SK-N-SH (cell line): ENCODE measurements at regions not wholly inside any gene's neighbourhood (a gene's known extent, or its start where the extent isn't known, plus 50 kb on each side); places are given as distances from the start of the nearest gene placed in this dataset.

Experiments used
- CTCF ChIA-PET: fragments of 300-600, 350-600 bp; formaldehyde crosslinking; extraction: SDS; loops from one replicate; lab custom pipeline; 2021; lab: Yijun Ruan, JAX
- POLR2A ChIA-PET: fragments of 350-600 bp; sonication (Branson Sonifier 250); formaldehyde crosslinking; extraction: SDS; loops from one replicate; lab custom pipeline; 2020; ENCODE audit warnings: antibody characterized with exemption, inconsistent platforms; lab: Yijun Ruan, JAX
- DNase-seq: peaks from one replicate; pipeline ENCODE4 v3.0.0; 2012
- H2AFZ ChIP-seq: fragments of 200-600 bp; sonication (generic); 2 replicates; pipeline ENCODE4 v1.8.1; 2016; ENCODE audit warnings: antibody characterized with exemption, mild to moderate bottlenecking, low read depth
- H3F3A ChIP-seq: fragments of 200-600 bp; sonication (generic); replicated peaks from 2 replicates; pipeline ENCODE3; 2016; ENCODE audit warnings: antibody characterized with exemption, mild to moderate bottlenecking; ENCODE audit not compliant: insufficient read depth
- H3K27ac ChIP-seq, 2 experiments: fragments of 200-500 bp in 1 of 2; fragments of 200-600 bp in 1 of 2; sonication (Bioruptor generic) in 1 of 2; sonication (generic), shearing (Covaris generic) in 1 of 2; 2 replicates each; pipeline versions ENCODE4 v1.5.1 to v1.6.1; 2014 to 2016; ENCODE audit warnings: low read depth in 2 of 2, inconsistent platforms in 1 of 2, low read length in 1 of 2, mild to moderate bottlenecking in 1 of 2, mixed read lengths in 1 of 2
- H3K27me3 ChIP-seq: fragments of 200-600 bp; sonication (generic), shearing (Covaris generic); 2 replicates; pipeline ENCODE4 v1.6.1; 2016; ENCODE audit warnings: mixed run types; ENCODE audit not compliant: insufficient read depth
- H3K36me3 ChIP-seq, 2 experiments: fragments of 200-500 bp in 1 of 2; fragments of 200-600 bp in 1 of 2; sonication (Bioruptor generic) in 1 of 2; sonication (generic) in 1 of 2; replicated peaks in 1 of 2; 2 replicates each; pipeline versions ENCODE3 to v1.5.1; 2014 to 2016; ENCODE audit warnings: low read length in 1 of 2, mild to moderate bottlenecking in 1 of 2; ENCODE audit not compliant: insufficient read depth in 2 of 2, control insufficient read depth in 1 of 2
- H3K4me1 ChIP-seq, 2 experiments: fragments of 200-500 bp in 1 of 2; fragments of 200-600 bp in 1 of 2; sonication (Bioruptor generic) in 1 of 2; sonication (generic), shearing (Covaris generic) in 1 of 2; 2 replicates each; pipeline versions ENCODE4 v1.5.1 to v1.6.1; 2014 to 2016; ENCODE audit warnings: low read depth in 1 of 2, low read length in 1 of 2, mixed run types in 1 of 2; ENCODE audit not compliant: insufficient read depth in 2 of 2, control insufficient read depth in 1 of 2
- H3K4me2 ChIP-seq: fragments of 200-600 bp; sonication (generic), shearing (Covaris generic); 2 replicates; pipeline ENCODE4 v1.6.1; 2017; ENCODE audit warnings: mixed run types
- H3K4me3 ChIP-seq, 2 experiments: fragments of 200-500 bp in 1 of 2; fragments of 200-600 bp in 1 of 2; sonication (Bioruptor generic) in 1 of 2; sonication (generic), shearing (Covaris generic) in 1 of 2; 2 replicates each; pipeline versions ENCODE4 v1.5.1 to v1.8.1; 2014 to 2016; ENCODE audit warnings: low read depth in 2 of 2, inconsistent platforms in 1 of 2, low read length in 1 of 2, mild to moderate bottlenecking in 1 of 2, mixed read lengths in 1 of 2, moderate library complexity in 1 of 2
- H3K79me2 ChIP-seq: fragments of 200-600 bp; sonication (generic); 2 replicates; pipeline ENCODE4 v1.8.1; 2017; ENCODE audit warnings: mild to moderate bottlenecking; ENCODE audit not compliant: insufficient read depth
- H3K9ac ChIP-seq: fragments of 200-600 bp; sonication (generic); 2 replicates; pipeline ENCODE4 v1.6.1; 2017; ENCODE audit warnings: mixed run types
- H3K9me2 ChIP-seq: fragments of 200-600 bp; sonication (generic); 2 replicates; pipeline ENCODE4 v1.6.1; 2017; ENCODE audit warnings: mixed run types
- H3K9me3 ChIP-seq: fragments of 200-600 bp; sonication (generic); 2 replicates; pipeline ENCODE4 v1.6.1; 2017; ENCODE audit warnings: mixed run types, mild to moderate bottlenecking, moderate library complexity
- H4K20me1 ChIP-seq: fragments of 200-600 bp; sonication (generic); 2 replicates; pipeline ENCODE4 v1.6.1; 2017; ENCODE audit warnings: mild to moderate bottlenecking, mixed run types; ENCODE audit not compliant: insufficient read depth
- CHD2 ChIP-seq: fragments of 150-350 bp; IDR thresholded peaks from 2 replicates; pipeline ENCODE4 v1.6.1; 2018; ENCODE audit warnings: low read length; ENCODE audit not compliant: partially characterized antibody
- ELF1 ChIP-seq: IDR thresholded peaks from 2 replicates; pipeline ENCODE4 v1.4.0; 2012
- EP300 ChIP-seq, 2 experiments: IDR thresholded peaks; 2 replicates each; pipeline versions ENCODE4 v1.4.0 to v1.6.1; 2012; ENCODE audit warnings: borderline replicate concordance in 1 of 2, low read depth in 1 of 2, low read length in 1 of 2
- EZH2phosphoT487 ChIP-seq: fragments of 200-600 bp; sonication (generic); IDR thresholded peaks from 2 replicates; pipeline ENCODE4 v1.6.1; 2017; ENCODE audit warnings: low read depth, mixed run types, mild to moderate bottlenecking, antibody characterized with exemption, moderate library complexity, borderline replicate concordance
- FOSL2 ChIP-seq: IDR thresholded peaks from 2 replicates; pipeline ENCODE4 v1.4.0; 2012; ENCODE audit warnings: low read depth, mild to moderate bottlenecking, moderate library complexity, borderline replicate concordance
- FOXM1 ChIP-seq: IDR thresholded peaks from 2 replicates; pipeline ENCODE4 v1.4.0; 2012; ENCODE audit warnings: low read depth, mild to moderate bottlenecking
- GATA2 ChIP-seq: sonication (generic); formaldehyde crosslinking; IDR thresholded peaks from 2 replicates; pipeline ENCODE4 v1.5.0; 2020; ENCODE audit warnings: mild to moderate bottlenecking, missing genetic modification reagents
- JUND ChIP-seq: IDR thresholded peaks from 2 replicates; pipeline ENCODE4 v1.4.0; 2012
- MEF2A ChIP-seq: IDR thresholded peaks from 2 replicates; pipeline ENCODE4 v1.4.0; 2012; ENCODE audit warnings: low read depth, borderline replicate concordance
- MXI1 ChIP-seq: IDR thresholded peaks from 2 replicates; pipeline ENCODE4 v1.6.1; 2012; ENCODE audit warnings: mild to moderate bottlenecking, low read depth, low read length, improper control_type of control experiment
- NFIC ChIP-seq: IDR thresholded peaks from 2 replicates; pipeline ENCODE4 v1.4.0; 2012; ENCODE audit warnings: borderline replicate concordance
- NRF1 ChIP-seq: IDR thresholded peaks from 2 replicates; pipeline ENCODE4 v1.6.1; 2012; ENCODE audit warnings: low read depth, mild to moderate bottlenecking, low read length
- RAD21 ChIP-seq: IDR thresholded peaks from 2 replicates; pipeline ENCODE4 v1.6.1; 2012; ENCODE audit warnings: mild to moderate bottlenecking, low read length
- RCOR1 ChIP-seq: fragments of 150-350 bp; IDR thresholded peaks from 2 replicates; pipeline ENCODE4 v1.6.1; 2017; ENCODE audit warnings: antibody characterized with exemption, low read length
- RXRA ChIP-seq: IDR thresholded peaks from 2 replicates; pipeline ENCODE4 v1.4.0; 2012; ENCODE audit warnings: low read depth, mild to moderate bottlenecking, borderline replicate concordance
- SIN3A ChIP-seq: IDR thresholded peaks from 2 replicates; pipeline ENCODE4 v1.6.1; 2012; ENCODE audit warnings: low read depth, mild to moderate bottlenecking, low read length, moderate library complexity, borderline replicate concordance
- TAF1 ChIP-seq: IDR thresholded peaks from 2 replicates; pipeline ENCODE4 v1.6.1; 2012; ENCODE audit warnings: low read depth, mild to moderate bottlenecking, low read length, moderate library complexity, borderline replicate concordance
- TCF12 ChIP-seq: IDR thresholded peaks from 2 replicates; pipeline ENCODE4 v1.4.0; 2012
- TEAD4 ChIP-seq: IDR thresholded peaks from 2 replicates; pipeline ENCODE4 v1.4.0; 2012; ENCODE audit warnings: mild to moderate bottlenecking, borderline replicate concordance; ENCODE audit not compliant: insufficient read depth
- USF2 ChIP-seq: fragments of 150-350 bp; IDR thresholded peaks from 2 replicates; pipeline ENCODE4 v1.6.1; 2017; ENCODE audit warnings: antibody characterized with exemption, low read length, low read depth, borderline replicate concordance
- YY1 ChIP-seq: IDR thresholded peaks from 2 replicates; pipeline ENCODE4 v1.4.0; 2012; ENCODE audit warnings: low read depth, mild to moderate bottlenecking
- WGBS: methylation state at CpG from one replicate; pipeline ENCODE4 v1.1.6; 2017; ENCODE audit warnings: low lambda C conversion rate; 5-methylcytosine and 5-hydroxymethylcytosine counted together
- TF ChIP-seq, protein P1 (sequence below): IDR thresholded peaks from 2 replicates; pipeline ENCODE4 v1.4.0; 2012; ENCODE audit warnings: low read depth, borderline replicate concordance
- TF ChIP-seq, protein P2 (sequence below): IDR thresholded peaks from 2 replicates; pipeline ENCODE4 v1.6.1; 2012; ENCODE audit warnings: mild to moderate bottlenecking, low read depth, low read length, moderate library complexity
- TF ChIP-seq, protein P3 (sequence below): IDR thresholded peaks from 2 replicates; pipeline ENCODE4 v1.4.0; 2012; ENCODE audit warnings: low read depth
- TF ChIP-seq, protein P4 (sequence below): fragments of 150-350 bp; IDR thresholded peaks from 2 replicates; pipeline ENCODE4 v1.6.1; 2016; ENCODE audit warnings: mild to moderate bottlenecking, low read depth, low read length

DNA sequence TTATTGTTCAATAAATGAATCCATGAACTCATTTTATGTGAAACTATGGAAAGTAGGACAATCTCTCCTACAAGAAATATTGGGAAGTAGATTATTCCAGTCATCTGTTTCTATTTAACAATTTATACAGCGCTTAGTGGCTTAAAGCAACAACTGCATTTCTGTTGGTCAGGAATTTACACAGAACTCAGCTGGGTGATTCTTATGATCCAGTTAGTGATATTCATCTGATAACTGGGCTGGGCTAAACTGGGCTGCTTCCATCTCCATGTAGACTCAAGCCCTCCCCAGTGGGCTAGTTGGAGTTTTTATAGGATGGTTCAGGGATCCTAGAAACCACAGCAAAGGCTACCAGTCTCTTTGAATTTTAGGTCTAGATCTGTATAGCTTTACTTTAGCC is 497.9 kb upstream of the NEGR1 start:
- H3K27me3 ChIP-seq, result no peaks in the 10 kb centered on the region
- H3F3A ChIP-seq, result no peaks in the 10 kb centered on the region
- no peak overlapping the region for H3K4me2 ChIP-seq
- no peak overlapping the region for H2AFZ ChIP-seq
- TF ChIP-seq SIN3A, result no peak
- peak; percentile 26 for TF ChIP-seq CHD2
- TF ChIP-seq NFIC, result no peak
- TF ChIP-seq NRF1, result no peak
- TF ChIP-seq FOSL2, result no peak
- TF ChIP-seq TAF1, result no peak
- TF ChIP-seq, protein P1, sequence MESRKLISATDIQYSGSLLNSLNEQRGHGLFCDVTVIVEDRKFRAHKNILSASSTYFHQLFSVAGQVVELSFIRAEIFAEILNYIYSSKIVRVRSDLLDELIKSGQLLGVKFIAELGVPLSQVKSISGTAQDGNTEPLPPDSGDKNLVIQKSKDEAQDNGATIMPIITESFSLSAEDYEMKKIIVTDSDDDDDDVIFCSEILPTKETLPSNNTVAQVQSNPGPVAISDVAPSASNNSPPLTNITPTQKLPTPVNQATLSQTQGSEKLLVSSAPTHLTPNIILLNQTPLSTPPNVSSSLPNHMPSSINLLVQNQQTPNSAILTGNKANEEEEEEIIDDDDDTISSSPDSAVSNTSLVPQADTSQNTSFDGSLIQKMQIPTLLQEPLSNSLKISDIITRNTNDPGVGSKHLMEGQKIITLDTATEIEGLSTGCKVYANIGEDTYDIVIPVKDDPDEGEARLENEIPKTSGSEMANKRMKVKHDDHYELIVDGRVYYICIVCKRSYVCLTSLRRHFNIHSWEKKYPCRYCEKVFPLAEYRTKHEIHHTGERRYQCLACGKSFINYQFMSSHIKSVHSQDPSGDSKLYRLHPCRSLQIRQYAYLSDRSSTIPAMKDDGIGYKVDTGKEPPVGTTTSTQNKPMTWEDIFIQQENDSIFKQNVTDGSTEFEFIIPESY, result no peak
- TF ChIP-seq ELF1, result no peak
- no peak for TF ChIP-seq FOXM1
- TF ChIP-seq TEAD4, result no peak
- no peak for TF ChIP-seq MXI1
- TF ChIP-seq, protein P2, sequence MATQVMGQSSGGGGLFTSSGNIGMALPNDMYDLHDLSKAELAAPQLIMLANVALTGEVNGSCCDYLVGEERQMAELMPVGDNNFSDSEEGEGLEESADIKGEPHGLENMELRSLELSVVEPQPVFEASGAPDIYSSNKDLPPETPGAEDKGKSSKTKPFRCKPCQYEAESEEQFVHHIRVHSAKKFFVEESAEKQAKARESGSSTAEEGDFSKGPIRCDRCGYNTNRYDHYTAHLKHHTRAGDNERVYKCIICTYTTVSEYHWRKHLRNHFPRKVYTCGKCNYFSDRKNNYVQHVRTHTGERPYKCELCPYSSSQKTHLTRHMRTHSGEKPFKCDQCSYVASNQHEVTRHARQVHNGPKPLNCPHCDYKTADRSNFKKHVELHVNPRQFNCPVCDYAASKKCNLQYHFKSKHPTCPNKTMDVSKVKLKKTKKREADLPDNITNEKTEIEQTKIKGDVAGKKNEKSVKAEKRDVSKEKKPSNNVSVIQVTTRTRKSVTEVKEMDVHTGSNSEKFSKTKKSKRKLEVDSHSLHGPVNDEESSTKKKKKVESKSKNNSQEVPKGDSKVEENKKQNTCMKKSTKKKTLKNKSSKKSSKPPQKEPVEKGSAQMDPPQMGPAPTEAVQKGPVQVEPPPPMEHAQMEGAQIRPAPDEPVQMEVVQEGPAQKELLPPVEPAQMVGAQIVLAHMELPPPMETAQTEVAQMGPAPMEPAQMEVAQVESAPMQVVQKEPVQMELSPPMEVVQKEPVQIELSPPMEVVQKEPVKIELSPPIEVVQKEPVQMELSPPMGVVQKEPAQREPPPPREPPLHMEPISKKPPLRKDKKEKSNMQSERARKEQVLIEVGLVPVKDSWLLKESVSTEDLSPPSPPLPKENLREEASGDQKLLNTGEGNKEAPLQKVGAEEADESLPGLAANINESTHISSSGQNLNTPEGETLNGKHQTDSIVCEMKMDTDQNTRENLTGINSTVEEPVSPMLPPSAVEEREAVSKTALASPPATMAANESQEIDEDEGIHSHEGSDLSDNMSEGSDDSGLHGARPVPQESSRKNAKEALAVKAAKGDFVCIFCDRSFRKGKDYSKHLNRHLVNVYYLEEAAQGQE, result no peak
- TF ChIP-seq EP300 (IDR thresholded peaks at IDR 0.05; ENCODE audit: borderline replicate concordance in 1 of 2, low read depth in 1 of 2, low read length in 1 of 2), result no peak; a peak in 1 of 4 replicates
- TF ChIP-seq, protein P3, sequence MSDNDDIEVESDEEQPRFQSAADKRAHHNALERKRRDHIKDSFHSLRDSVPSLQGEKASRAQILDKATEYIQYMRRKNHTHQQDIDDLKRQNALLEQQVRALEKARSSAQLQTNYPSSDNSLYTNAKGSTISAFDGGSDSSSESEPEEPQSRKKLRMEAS, result no peak
- no peak for TF ChIP-seq TCF12
- TF ChIP-seq, protein P4, sequence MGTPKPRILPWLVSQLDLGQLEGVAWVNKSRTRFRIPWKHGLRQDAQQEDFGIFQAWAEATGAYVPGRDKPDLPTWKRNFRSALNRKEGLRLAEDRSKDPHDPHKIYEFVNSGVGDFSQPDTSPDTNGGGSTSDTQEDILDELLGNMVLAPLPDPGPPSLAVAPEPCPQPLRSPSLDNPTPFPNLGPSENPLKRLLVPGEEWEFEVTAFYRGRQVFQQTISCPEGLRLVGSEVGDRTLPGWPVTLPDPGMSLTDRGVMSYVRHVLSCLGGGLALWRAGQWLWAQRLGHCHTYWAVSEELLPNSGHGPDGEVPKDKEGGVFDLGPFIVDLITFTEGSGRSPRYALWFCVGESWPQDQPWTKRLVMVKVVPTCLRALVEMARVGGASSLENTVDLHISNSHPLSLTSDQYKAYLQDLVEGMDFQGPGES, result no peak
- TF ChIP-seq RCOR1, result peak; percentile 62
- no peak for TF ChIP-seq RAD21
- TF ChIP-seq MEF2A, result no peak
- TF ChIP-seq USF2, result no peak
- TF ChIP-seq YY1, result no peak
- TF ChIP-seq JUND, result no peak
- TF ChIP-seq RXRA, result no peak
- peak; percentile 51 for TF ChIP-seq GATA2 (CRISPR knock-in tag)
- TF ChIP-seq EZH2phosphoT487, result no peak
- DNase-seq, result peak; percentile 15
- H4K20me1 ChIP-seq, result no peaks in the 10 kb centered on the region
- no peak overlapping the region for H3K9ac ChIP-seq
- no peaks in the 10 kb centered on the region; the same call in 1 of the 2 replicates for H3K9me3 ChIP-seq
- no peaks in the 10 kb centered on the region for H3K79me2 ChIP-seq
- H3K36me3 ChIP-seq, result peaks cover 0 to 3% of the 10 kb centered on the region in 2 experiments
- H3K9me2 ChIP-seq, result no peaks in the 10 kb centered on the region; the same call in 1 of the 2 replicates
- CTCF ChIA-PET, result interaction anchor here (0.9 kb wide), 1 partner anchor 157 kb away, joined by 5 read pairs; no protein-coding TSS in a partner anchor
- H3K27ac ChIP-seq, result no peak overlapping the region; a peak in 1 of 4 replicates
- H3K4me1 ChIP-seq, result peaks cover 0 to 5% of the 10 kb centered on the region in 2 experiments; a peak in 2 of 4 replicates
- no peak overlapping the region for H3K4me3 ChIP-seq
- POLR2A ChIA-PET, result no interaction called here
- WGBS, result 26% methylated on average over 1 of the region's 1 CpG
